Thyroid gland (tissue), 4 donors: ENCODE measurements at regions not wholly inside any gene's neighbourhood (a gene's known extent, or its start where the extent isn't known, plus 50 kb on each side); places are given as distances from the start of the nearest gene placed in this dataset.
A peak's percentile ranks its signal among the peaks of the same experiment; 100 is the strongest.

Experiments used
- DNase-seq, 2 donors: peaks; one replicate each; pipeline ENCODE4 v3.0.0-alpha.2; 2019
- H3K27ac ChIP-seq, 3 donors: fragments of 200-600 bp; sonication (generic); 1 replicate in 2 of 3; 2 replicates in 1 of 3; pipeline ENCODE4 v1.5.1; 2016 to 2019; ENCODE audit warnings: mild to moderate bottlenecking in 1 of 3, moderate library complexity in 1 of 3
- H3K27me3 ChIP-seq: fragments of 200-600 bp; sonication (generic); one replicate; pipeline ENCODE4 v1.5.1; 2019
- H3K36me3 ChIP-seq, 2 donors: fragments of 200-600 bp; sonication (generic); one replicate each; pipeline ENCODE4 v1.5.1; 2016 to 2019
- H3K4me1 ChIP-seq, 2 donors: fragments of 200-600 bp; sonication (generic); one replicate each; pipeline ENCODE4 v1.5.1; 2017 to 2019
- H3K4me3 ChIP-seq, 3 donors: fragments of 200-600 bp; sonication (generic); replicated peaks in 1 of 3; 1 replicate in 2 of 3; 2 replicates in 1 of 3; pipeline ENCODE4 v1.5.1; 2016; ENCODE audit warnings: mild to moderate bottlenecking in 1 of 3
- H3K9me3 ChIP-seq: fragments of 200-600 bp; sonication (generic); one replicate; pipeline ENCODE4 v1.5.1; 2017
- POLR2A ChIP-seq, 2 donors: fragments of 450-650 bp; IDR thresholded peaks; one replicate each; pipeline ENCODE4 v1.6.1; 2017; ENCODE audit warnings: antibody characterized with exemption in 2 of 2, mild to moderate bottlenecking in 2 of 2, moderate library complexity in 1 of 2
- WGBS, 2 donors: methylation state at CpG; one replicate each; pipeline ENCODE4 v1.1.5; 2017; 5-methylcytosine and 5-hydroxymethylcytosine counted together
- intact Hi-C: fragments of 100-400 bp; cut with DNase I; formaldehyde crosslinking; loops from one replicate; pipeline ENCODE4 v1.15.1; 2023
- TF ChIP-seq, protein P1 (sequence below), 6 experiments: fragments of 200-600 bp in 3 of 6; fragments of 450-650 bp in 3 of 6; sonication (generic) in 3 of 6; IDR thresholded peaks; one replicate each; pipeline ENCODE4 v1.5.1; 2016 to 2019; ENCODE audit warnings: antibody characterized with exemption in 6 of 6, mild to moderate bottlenecking in 2 of 6, inconsistent platforms in 1 of 6, moderate library complexity in 1 of 6

DNA sequence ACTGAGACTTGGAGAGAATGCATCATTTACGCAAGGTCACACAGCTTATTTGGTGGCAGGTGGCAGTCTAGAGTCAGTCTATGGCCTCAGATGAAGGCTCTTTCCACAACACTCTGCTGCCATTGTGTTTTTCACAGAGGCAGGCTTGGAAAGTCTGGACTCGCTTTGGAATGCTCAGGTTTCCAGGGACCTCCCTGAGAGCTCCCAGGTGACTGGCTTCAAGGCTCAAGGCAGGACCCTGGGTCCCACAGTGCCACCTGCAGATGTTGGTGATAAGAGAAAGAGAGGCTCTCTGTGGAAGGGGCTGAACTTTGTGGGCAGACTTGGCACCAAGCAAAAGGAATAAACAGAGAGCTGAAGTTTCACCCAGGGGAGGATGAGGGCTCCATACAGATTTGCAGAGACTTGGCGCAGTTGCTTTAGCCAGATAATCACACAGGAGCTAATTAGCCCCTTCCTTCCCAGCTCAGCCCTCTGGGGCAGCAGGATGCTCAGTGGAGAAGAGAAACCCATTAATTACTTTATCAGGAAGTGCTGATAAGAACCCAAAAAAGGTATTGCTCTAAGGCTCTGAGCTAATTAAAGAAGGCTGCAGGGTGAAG lies 103.5 kb downstream of the LBH start:
- no peak overlapping the region for H3K4me3 ChIP-seq
- peak; percentile 28 to 41 for DNase-seq
- no peaks in the 10 kb centered on the region for H3K9me3 ChIP-seq
- H3K27me3 ChIP-seq = no peaks in the 10 kb centered on the region
- H3K36me3 ChIP-seq = no peaks in the 10 kb centered on the region
- TF ChIP-seq, protein P1, sequence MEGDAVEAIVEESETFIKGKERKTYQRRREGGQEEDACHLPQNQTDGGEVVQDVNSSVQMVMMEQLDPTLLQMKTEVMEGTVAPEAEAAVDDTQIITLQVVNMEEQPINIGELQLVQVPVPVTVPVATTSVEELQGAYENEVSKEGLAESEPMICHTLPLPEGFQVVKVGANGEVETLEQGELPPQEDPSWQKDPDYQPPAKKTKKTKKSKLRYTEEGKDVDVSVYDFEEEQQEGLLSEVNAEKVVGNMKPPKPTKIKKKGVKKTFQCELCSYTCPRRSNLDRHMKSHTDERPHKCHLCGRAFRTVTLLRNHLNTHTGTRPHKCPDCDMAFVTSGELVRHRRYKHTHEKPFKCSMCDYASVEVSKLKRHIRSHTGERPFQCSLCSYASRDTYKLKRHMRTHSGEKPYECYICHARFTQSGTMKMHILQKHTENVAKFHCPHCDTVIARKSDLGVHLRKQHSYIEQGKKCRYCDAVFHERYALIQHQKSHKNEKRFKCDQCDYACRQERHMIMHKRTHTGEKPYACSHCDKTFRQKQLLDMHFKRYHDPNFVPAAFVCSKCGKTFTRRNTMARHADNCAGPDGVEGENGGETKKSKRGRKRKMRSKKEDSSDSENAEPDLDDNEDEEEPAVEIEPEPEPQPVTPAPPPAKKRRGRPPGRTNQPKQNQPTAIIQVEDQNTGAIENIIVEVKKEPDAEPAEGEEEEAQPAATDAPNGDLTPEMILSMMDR (IDR thresholded peaks at IDR 0.05) = peak in 4 of 6 experiments; percentile 11 to 38 (median 24)
- TF ChIP-seq POLR2A (IDR thresholded peaks at IDR 0.05) = no peak
- H3K27ac ChIP-seq = peak overlapping the region in 1 of 3 donors; percentile 10
- intact Hi-C loops = no loop called here
- peaks cover 0 to 16% of the 10 kb centered on the region in 2 donors for H3K4me1 ChIP-seq
- 54 to 65% methylated on average over 3 of the region's 3 CpGs for WGBS, 2 donors

- no peak overlapping the region for H3K4me3 ChIP-seq
- no peak overlapping the region for H3K27ac ChIP-seq
- no peaks in the 10 kb centered on the region for H3K36me3 ChIP-seq
- DNase-seq = no peak
- intact Hi-C loops = no loop called here
- no peaks in the 10 kb centered on the region for H3K27me3 ChIP-seq
- TF ChIP-seq, protein P1 (IDR thresholded peaks at IDR 0.05) = no peak
- no peak for TF ChIP-seq POLR2A (IDR thresholded peaks at IDR 0.05)
- no peaks in the 10 kb centered on the region for H3K9me3 ChIP-seq
- 55 to 68% methylated on average over 2 of the region's 2 CpGs for WGBS, 2 donors
- H3K4me1 ChIP-seq = peaks cover 0 to 16% of the 10 kb centered on the region in 2 donors
These were observed 104.8 kb downstream of the LBH start for GRCh38 chr2:30336084-30336483.

DNA sequence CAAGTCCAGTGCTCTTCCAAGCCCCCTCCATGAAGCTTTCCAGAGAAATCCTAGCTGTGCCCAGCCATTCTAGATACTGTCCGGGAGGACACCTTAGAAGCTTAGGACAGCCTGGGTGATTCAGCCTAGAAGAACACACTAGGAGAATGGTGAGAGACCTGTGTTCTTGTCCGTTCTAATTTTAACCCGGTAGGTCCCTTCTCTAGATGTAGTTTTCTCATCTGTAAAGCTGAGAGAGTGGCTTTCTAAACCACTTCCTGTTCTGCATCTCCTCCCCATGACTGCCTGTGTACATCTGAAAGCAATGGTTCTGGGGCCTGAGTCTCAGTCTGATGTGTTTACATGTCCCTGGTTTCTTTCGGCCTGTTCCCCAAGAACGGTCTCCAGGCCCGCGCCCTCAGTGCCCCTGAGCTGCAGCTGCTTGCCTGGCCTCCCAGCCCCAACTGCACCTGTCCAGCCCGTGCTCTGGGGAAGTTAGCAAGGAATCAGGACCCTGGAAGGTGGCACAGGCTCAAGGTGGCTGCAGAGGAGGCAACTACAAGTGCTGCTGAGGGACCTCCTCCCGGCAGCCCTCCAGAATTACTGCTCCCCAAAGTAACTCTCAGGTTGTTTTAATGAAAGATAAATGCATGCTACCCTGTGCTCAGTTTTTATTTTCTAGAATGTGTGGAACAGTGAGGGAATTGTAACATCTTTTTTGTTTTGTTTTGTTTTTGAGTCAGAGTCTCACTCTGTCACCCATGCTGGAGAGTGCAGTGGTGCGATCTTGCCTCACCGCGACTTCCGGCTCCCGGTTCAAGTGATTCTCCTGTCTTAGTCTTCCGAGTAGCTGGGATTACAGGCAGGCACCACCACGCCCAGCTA lies 105.9 kb downstream of the LBH start:
- intact Hi-C loops = no loop called here
- TF ChIP-seq POLR2A (IDR thresholded peaks at IDR 0.05) = no peak
- TF ChIP-seq, protein P1 (IDR thresholded peaks at IDR 0.05) = no peak
- WGBS, 2 donors = 82 to 89% methylated on average over 14 to 16 of the region's 16 CpGs
- H3K4me3 ChIP-seq = no peak overlapping the region
- no peak for DNase-seq
- H3K9me3 ChIP-seq = no peaks in the 10 kb centered on the region
- H3K27me3 ChIP-seq = no peaks in the 10 kb centered on the region
- H3K36me3 ChIP-seq = no peaks in the 10 kb centered on the region
- peaks cover 0 to 16% of the 10 kb centered on the region in 2 donors for H3K4me1 ChIP-seq
- no peak overlapping the region for H3K27ac ChIP-seq

DNA sequence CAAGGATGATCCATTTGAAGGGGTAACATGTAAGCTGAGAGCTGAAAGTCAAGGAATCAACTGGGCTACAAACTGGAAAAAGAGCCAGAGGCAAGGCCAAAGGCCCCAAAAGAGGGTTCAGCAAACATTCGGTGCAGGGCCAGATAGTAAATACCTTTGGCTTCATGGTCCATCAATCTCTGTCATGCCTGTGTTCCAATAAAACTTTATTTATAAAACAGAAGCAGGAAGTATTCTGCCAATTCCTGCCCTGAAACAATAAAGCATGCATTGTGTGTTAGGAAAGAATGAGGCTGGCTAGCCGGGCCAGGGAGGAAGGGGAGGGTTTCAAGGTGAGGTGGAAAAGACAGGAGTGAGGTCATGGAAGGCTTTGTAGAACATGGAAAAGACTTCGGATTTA lies 107.1 kb downstream of the LBH start:
- Histone ChIP-seq H3K36me3 (no peaks in the 10 kb centered on the region), H3K4me1 (peaks cover 0 to 16% of the 10 kb centered on the region in 2 donors), H3K4me3 (no peak overlapping the region), H3K27me3 (no peaks in the 10 kb centered on the region), H3K27ac (no peak overlapping the region), H3K9me3 (no peaks in the 10 kb centered on the region)
- 80 to 86% methylated on average over 3 of the region's 3 CpGs for WGBS, 2 donors
- TF ChIP-seq, protein P1 (IDR thresholded peaks at IDR 0.05) = no peak
- TF ChIP-seq POLR2A (IDR thresholded peaks at IDR 0.05) = no peak
- intact Hi-C loops = no loop called here
- DNase-seq = no peak

DNA sequence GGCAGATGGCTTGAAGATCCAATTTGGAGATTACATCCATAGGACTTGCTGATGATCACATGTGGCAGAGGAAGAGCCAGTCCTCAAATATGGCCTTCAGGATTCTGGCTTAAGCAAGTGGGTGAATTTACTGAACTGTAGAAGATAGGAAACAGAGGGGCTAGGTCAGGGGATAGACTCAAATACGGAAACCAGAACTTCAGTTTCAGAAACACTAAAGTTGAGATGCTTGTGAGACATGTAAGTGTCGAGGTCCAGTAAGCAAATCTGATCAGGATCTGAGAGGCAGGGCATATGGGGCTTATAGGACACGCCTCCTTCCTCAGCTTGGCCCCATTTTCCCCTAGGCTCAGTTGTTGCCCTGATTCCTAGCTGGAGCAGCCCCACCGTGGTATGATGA lies 107.7 kb downstream of the LBH start:
- 91 to 97% methylated on average over 3 to 4 of the region's 4 CpGs for WGBS, 2 donors
- no peak for TF ChIP-seq POLR2A (IDR thresholded peaks at IDR 0.05)
- TF ChIP-seq, protein P1 (IDR thresholded peaks at IDR 0.05) = no peak
- Histone ChIP-seq H3K9me3 (no peaks in the 10 kb centered on the region), H3K27me3 (no peaks in the 10 kb centered on the region), H3K4me3 (no peak overlapping the region), H3K36me3 (no peaks in the 10 kb centered on the region), H3K27ac (no peak overlapping the region), H3K4me1 (peaks cover 0 to 16% of the 10 kb centered on the region in 2 donors)
- no peak for DNase-seq
- intact Hi-C loops = no loop called here
